ENCODE measurements at regions not wholly inside any gene's neighbourhood (a gene's known extent, or its start where the extent isn't known, plus 50 kb on each side); places are given as distances from the start of the nearest gene placed in this dataset.

GRCh38 chr3:25015599-25015998 is 412.5 kb upstream of the RARB start:
- DNase-seq, result no peak

DNA sequence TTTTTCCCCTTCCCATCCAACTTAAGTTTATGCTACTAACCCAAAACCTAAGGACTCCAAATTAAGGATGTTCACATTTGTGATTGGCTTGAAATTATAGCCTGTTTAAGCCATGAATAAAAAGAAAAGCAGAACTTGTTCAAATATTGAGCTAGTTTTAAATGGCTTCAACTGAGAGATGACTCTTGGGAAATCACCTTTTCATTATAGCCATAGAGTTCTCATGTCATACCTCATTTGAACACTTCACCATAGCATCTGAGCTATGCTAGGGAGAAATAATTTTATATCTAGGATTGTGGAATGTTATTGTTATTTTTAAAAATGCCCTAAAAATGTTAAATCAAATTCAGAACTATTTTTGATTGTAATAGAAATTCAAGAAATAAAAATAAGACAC is 409.2 kb upstream of the RARB start:
- DNase-seq, result no peak

DNA sequence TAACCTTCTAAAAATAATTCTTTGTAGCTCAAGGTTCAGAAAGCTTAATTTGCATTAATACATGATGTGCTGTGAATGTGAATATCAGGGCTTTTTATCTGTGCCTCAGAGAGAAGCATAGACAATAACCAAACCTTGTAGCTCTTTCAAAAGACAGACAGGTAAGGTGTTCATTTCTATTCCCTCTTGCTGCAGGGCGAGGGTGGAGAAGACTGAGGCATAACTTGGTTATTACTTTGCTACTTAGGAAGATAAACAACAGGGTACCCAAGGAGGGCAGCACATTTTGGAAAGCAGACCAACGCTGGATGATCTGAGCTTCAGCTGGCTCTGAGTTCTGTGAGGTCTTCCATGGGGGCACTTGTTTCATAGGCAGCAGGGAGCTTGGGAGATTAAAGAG is 408.6 kb upstream of the RARB start:
- no peak for DNase-seq

- no peak for DNase-seq
Measured at GRCh38 chr3:25021816-25022215, 406.2 kb upstream of the RARB start.

DNA sequence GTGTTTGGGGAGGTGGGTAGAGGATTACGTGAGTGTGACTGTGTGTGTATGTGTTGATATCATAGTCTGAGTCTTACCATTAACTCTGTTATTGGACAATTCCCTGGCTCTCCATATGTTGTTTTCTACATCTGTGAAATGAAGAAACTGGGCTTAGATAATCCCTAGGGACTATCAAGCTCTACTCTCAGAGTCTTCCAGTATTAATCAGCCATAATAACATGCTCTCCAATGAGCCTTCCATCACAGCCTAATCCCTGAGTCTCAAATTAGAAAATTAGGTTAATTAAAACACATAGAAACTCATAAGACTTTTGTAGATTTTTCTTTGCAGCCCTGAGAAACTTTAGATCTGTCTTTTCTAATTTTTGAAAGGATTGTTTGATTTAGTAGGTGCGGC is 404.2 kb upstream of the RARB start:
- DNase-seq, result no peak

DNA sequence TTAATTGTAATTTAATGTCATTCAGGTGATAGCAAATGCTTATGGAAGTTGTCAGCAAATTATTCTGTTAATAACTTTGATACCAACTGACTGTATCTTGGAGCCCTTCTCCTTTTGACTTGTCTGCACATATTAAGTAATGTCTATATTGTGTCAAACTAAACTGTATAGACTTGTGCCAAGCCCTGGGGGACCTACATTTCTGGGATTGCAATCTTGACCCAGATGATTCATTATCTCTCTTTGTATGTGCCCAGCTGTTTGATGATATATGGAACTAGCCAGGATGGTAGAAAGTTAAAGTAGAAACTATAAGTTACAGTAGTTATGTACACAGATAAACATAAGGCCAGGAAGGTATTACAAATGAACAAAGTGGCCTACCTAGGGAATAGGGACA is 402.8 kb upstream of the RARB start:
- DNase-seq, result no peak

GRCh38 chr3:25027650-25028049 is 400.4 kb upstream of the RARB start:
- no peak for DNase-seq

GRCh38 chr3:25029820-25030219 is 398.2 kb upstream of the RARB start:
- DNase-seq, result no peak

GRCh38 chr3:25032344-25032743 is 395.7 kb upstream of the RARB start:
- DNase-seq, result no peak

- DNase-seq, result no peak
Measured at GRCh38 chr3:25033407-25034029, 394.5 kb upstream of the RARB start.

- no peak for DNase-seq
Measured at GRCh38 chr3:25035526-25035925, 392.5 kb upstream of the RARB start.

GRCh38 chr3:25036633-25037032 is 391.4 kb upstream of the RARB start:
- DNase-seq, result no peak

DNA sequence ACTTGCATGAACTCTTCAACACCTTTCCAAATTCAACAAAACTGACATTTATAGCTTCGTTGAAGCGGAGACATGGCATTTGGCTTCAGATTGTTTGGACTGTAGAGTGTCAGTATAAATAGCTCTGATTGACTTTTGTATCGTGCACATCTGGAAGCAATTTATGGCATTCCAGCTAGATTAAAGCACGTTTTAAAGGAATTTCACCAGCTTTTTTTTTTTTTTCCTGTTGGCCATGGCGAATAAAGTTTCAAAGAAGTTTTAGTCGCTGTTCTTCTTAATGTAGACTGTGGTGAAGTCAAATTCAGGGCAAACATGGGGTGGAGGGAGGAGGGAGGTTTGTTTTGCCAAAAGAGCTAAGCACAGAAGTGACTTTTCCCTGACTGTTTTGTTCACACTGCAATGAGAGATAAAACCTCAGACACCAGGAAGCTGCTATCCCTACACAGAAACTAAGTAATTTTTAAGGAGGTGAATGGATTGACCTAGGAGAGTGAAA is 391.0 kb upstream of the RARB start:
- DNase-seq, result no peak

DNA sequence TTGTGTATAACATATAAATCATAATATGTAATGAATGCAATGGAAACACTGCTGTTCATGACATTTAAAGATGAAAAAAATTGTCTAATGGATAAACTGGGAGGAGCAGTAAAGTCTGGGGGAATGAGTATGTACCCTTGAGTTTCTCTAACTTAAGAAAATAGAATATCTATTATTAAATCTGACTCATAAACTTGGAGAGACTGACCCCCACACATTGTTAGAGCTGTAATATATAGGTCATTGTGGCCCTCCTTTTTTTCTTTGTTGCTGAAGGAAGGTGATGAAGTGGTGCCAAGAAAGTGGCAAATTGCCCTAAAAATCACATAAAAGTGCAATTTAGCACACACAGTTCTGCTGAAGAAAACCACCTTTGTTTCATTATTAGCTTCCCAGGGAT is 389.8 kb upstream of the RARB start:
- DNase-seq, result no peak

DNA sequence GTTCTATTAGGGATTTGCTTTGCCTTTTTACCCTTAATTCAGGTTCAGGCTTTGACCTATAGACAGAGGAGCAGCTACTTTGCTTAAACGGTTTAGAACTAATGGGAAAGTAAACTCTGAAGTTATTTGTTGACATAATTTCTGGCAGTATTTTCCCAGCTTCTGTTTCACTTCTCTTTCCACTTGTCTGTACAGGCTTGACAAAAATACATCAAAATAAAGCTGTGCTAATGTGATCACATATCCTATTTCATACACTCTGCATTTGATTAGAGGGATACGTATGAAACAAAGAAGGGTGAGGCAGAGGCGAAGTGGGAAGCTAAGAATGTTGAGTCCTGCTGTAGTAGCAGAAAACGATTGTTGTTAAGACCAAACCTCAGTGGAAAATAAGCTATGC is 389.1 kb upstream of the RARB start:
- no peak for DNase-seq

DNA sequence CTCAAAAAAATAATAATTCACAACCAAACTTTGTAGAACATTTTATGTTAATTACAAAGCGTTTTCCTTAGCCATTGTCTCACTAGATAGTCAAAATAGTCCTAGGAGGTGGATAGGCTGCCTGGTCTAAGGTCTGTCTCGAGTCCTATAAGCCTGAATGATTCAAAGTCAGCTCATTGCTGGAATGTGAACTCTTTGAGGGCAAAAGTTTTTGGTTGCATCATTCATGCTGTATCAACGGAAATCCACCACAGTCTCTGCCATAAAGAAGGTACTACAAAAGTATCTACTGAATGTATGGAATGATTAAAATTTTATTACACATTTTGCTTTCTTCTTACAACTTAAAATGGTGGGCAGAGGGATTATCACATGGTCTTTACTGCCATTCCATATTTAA is 387.3 kb upstream of the RARB start:
- no peak for DNase-seq

DNA sequence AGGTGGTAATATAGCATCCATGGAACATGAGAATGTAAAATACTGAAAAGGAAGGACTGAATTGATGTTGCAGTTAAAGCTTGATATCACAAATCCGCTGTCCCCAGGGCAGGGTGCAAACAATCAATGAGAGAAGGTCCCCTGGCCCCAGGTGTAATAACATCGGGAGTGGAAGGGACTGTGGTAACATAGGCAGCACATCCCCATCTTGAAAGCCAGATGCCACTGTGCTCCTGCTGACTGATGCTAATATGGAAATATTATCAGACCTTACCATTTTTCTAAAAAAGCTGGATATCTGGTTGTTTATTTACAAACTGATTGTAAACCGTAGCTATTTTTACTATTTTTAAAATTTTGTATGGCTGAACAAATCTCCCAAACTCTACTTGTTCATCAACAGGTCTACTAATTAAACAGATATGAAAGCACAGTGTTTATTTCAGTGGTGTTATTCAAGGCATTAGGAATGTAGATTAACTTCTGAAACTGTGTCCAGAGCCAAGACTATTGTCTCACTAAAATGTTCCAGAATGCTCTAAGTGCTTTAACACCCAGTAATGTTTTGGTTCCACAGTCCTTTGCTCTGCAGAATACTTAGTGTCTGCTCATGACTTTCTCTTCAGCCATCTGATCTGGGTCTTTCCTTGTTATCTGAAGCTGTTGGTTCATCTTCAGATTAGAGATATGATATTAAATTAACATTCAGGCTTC is 386.0 kb upstream of the RARB start:
- no peak for DNase-seq

DNA sequence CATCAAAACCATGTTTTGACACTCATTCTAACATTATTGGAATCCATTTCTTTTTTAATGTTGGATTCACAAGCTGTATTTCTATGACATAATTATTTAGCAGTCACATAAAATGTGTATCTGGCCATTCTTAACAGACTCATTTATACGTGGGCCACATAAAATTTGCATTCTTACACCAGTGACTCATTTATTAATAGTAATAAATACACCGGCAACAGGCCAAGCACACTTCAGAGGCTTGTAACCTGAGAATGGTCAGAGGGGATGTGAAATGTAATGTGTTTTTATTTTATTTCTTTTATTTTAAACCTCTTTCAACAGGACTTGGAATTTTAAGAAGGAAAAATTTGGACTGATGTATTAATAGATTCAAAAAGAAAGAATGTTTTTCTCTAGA is 384.9 kb upstream of the RARB start:
- no peak for DNase-seq

DNA sequence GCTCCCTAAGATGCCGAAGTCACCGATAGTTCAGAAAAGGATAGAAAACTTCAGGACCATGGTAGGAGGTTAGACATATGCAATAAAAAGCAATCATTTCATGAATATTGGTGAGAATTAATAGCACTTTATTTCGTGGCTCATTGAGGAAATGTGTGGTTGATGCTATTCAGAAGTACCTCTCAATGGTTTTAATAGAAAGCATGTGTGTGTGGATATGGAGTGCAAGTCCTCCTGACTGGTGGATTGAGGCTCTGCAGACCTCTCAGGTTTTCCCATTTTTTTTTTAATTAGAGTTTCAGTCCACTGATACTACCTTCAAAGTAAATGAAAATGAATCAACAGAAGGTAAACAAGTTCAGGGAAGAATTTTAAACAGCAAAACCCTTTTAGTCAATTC is 384.3 kb upstream of the RARB start:
- DNase-seq, result no peak

DNA sequence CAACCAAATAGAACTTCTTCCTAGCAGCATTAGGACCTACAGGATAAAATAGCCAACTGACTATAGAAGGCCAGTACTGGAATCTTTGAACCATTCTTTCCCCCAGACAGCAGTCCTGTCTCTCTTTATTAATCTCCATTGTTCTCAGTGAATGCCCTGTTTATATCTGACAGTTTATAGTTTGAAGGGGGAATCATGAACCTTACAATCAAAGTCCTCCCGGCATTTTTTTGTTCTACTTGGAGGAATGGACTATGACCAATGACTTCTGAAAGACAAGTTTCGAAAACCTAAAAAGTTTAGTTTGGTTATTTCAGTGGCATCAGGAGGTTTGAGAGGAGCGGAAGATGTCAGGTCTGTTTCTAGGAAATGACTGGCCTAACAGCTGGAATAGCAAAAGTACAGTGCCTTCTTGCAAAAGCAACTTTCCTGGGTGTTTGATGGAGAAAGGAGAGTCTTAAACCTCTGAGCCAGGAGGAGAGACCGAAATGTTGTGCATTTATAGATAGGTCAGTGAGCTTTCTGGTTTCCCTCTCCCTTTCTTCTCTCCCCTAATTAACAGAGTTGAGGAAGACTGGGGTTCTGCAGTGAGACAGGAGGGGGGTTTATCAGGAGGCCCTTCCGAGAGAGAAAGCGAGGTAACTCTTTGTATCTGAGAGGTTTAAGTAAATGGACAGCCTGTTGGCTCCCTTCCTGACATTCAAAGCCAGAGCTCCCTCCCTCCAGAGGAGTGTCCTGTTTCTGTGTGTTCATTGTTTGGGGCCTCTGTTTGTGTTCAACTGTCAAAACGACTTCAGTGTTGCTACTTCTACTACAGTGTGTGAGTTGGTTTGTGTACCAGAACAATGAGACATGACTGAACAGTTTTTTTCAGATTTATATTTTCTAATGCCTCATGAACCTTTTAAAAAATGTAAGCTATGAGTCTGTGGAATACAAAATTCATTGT is 383.0 kb upstream of the RARB start:
- DNase-seq, result no peak

GRCh38 chr3:25046911-25047771 is 380.9 kb upstream of the RARB start:
- DNase-seq, result no peak

- no peak for DNase-seq
Measured at GRCh38 chr3:25049304-25049703, 378.8 kb upstream of the RARB start.

GRCh38 chr3:25053360-25053759 is 374.7 kb upstream of the RARB start:
- DNase-seq, result no peak

All from activated CD8-positive, alpha-beta memory T cell treated with anti-CD3 and anti-CD28 coated beads for 24 hours (primary cell).